ENCODE measurements at regions not wholly inside any gene's neighbourhood (a gene's known extent, or its start where the extent isn't known, plus 50 kb on each side); places are given as distances from the start of the nearest gene placed in this dataset.
"Not testable (repeated sequence)": the region's sequence is repeated elsewhere in the genome, so short reads cannot be mapped to it uniquely, and the experiment has no call there.

GRCh38 chr12:47369085-47369484, 289.3 kb upstream of the AMIGO2 start:
- TF ChIP-seq CTCF (IDR thresholded peaks at IDR 0.05; ENCODE audit: low read depth, low read length, missing control alignments) = no peak
- no peak for DNase-seq (ENCODE audit: low read depth)
- H3K4me3 ChIP-seq (ENCODE audit: low read depth, low read length) = no peak overlapping the region

GRCh38 chr12:47367912-47368537, 288.3 kb upstream of the AMIGO2 start:
- H3K4me3 ChIP-seq (ENCODE audit: low read depth, low read length) = no peak overlapping the region
- TF ChIP-seq CTCF (IDR thresholded peaks at IDR 0.05; ENCODE audit: low read depth, low read length, missing control alignments) = no peak
- DNase-seq (ENCODE audit: low read depth) = no peak

GRCh38 chr12:47366579-47366978, 286.8 kb upstream of the AMIGO2 start:
- no peak for TF ChIP-seq CTCF (IDR thresholded peaks at IDR 0.05; ENCODE audit: low read depth, low read length, missing control alignments)
- H3K4me3 ChIP-seq (ENCODE audit: low read depth, low read length) = no peak overlapping the region
- DNase-seq (ENCODE audit: low read depth) = no peak

GRCh38 chr12:47366157-47366556, 286.4 kb upstream of the AMIGO2 start:
- no peak for DNase-seq (ENCODE audit: low read depth)
- no peak for TF ChIP-seq CTCF (IDR thresholded peaks at IDR 0.05; ENCODE audit: low read depth, low read length, missing control alignments)
- no peak overlapping the region for H3K4me3 ChIP-seq (ENCODE audit: low read depth, low read length)

- H3K4me3 ChIP-seq (ENCODE audit: low read depth, low read length); DNase-seq (ENCODE audit: low read depth): not testable (repeated sequence)
These were observed 285.8 kb upstream of the AMIGO2 start for GRCh38 chr12:47365443-47366076.

GRCh38 chr12:47364261-47364660, 284.5 kb upstream of the AMIGO2 start:
- DNase-seq (ENCODE audit: low read depth) = no peak
- TF ChIP-seq CTCF (IDR thresholded peaks at IDR 0.05; ENCODE audit: low read depth, low read length, missing control alignments) = no peak

GRCh38 chr12:47362126-47362705, 282.5 kb upstream of the AMIGO2 start:
- no peak for TF ChIP-seq CTCF (IDR thresholded peaks at IDR 0.05; ENCODE audit: low read depth, low read length, missing control alignments)
- DNase-seq (ENCODE audit: low read depth) = no peak
- no peak overlapping the region for H3K4me3 ChIP-seq (ENCODE audit: low read depth, low read length)

More at GRCh38 chr12:47364261-47364660, 284.5 kb upstream of the AMIGO2 start:
- H3K4me3 ChIP-seq (ENCODE audit: low read depth, low read length) = no peak overlapping the region

Data from GM12864 (cell line).